SJCRH30 (cell line): ENCODE measurements at regions not wholly inside any gene's neighbourhood (a gene's known extent, or its start where the extent isn't known, plus 50 kb on each side); places are given as distances from the start of the nearest gene placed in this dataset.
"Not testable (repeated sequence)": the region's sequence is repeated elsewhere in the genome, so short reads cannot be mapped to it uniquely, and the experiment has no call there.

ENCODE experiments used
- DNase-seq, 2 experiments: peaks; one replicate each; pipeline ENCODE4 v3.0.0-alpha.2; 2015 to 2020
- H3K27ac ChIP-seq: fragments of 250-450 bp; sonication (Bioruptor Pico); 2 replicates; pipeline ENCODE4 v1.5.1; 2020; ENCODE audit warnings: mild to moderate bottlenecking, moderate library complexity
- H3K27me3 ChIP-seq: fragments of 250-450 bp; sonication (Bioruptor Pico); 2 replicates; pipeline ENCODE4 v1.5.1; 2020; ENCODE audit warnings: mild to moderate bottlenecking, moderate library complexity
- H3K36me3 ChIP-seq: fragments of 250-450 bp; sonication (Bioruptor Pico); 2 replicates; pipeline ENCODE4 v1.5.1; 2020; ENCODE audit warnings: mild to moderate bottlenecking, moderate library complexity
- H3K4me1 ChIP-seq: fragments of 250-450 bp; sonication (Bioruptor Pico); 2 replicates; pipeline ENCODE4 v1.5.1; 2020; ENCODE audit warnings: mild to moderate bottlenecking, moderate library complexity
- H3K4me3 ChIP-seq: fragments of 250-450 bp; sonication (Bioruptor Pico); 2 replicates; pipeline ENCODE4 v1.5.1; 2020; ENCODE audit warnings: mild to moderate bottlenecking, moderate library complexity
- H3K9me3 ChIP-seq: fragments of 250-450 bp; sonication (Bioruptor Pico); replicated peaks from 2 replicates; pipeline ENCODE4 v1.5.1; 2020; ENCODE audit warnings: mild to moderate bottlenecking, moderate library complexity

DNA sequence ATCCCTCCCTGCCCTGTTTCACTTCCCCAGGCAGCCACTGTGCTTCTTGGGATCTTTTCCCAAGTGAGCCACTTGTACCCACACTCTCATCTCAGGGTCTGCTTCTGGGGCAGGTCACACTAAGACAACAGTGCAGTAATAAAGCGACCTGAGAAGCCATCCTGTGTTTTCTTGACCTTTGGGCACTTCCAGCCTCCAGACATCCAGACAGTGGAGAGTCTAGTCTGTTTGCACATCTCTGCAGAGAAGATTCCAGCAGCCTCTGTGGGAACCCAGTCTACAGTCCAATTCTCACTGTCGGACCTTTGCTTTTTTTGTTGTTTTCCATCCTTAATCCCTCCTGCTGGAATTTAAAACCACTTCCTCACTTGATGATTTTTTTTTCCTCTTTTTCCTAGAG lies 50.3 kb upstream of the ATP6AP2 start:
- Histone ChIP-seq H3K36me3 (no peaks in the 10 kb centered on the region), H3K27me3 (no peaks in the 10 kb centered on the region), H3K9me3 (no peaks in the 10 kb centered on the region), H3K4me3 (0 out of 2 replicates have a peak overlapping the region, but pooled peaks have one; percentile 5), H3K27ac (peak overlapping the region; percentile 95), H3K4me1 (peaks cover 13% of the 10 kb centered on the region; the same call in 1 of the 2 replicates)
- DNase-seq, result peak; percentile 7 to 43

DNA sequence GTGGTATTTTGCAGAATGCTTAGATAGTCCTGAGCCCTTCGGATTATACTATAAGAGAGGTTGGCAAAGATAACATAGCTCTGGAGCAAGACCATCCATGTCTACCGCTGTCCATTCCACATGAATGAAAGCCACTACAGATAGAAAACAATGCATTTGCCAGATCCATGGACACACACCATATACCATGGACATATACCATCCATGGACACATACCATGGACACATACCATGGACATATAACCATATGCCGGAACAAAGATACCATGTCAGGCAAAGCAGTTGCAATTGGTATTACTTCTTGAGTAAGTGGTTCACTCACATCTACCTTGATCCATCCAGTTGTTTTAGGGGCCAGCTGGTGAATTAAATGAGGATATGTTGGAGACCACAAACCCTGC lies 53.2 kb upstream of the ATP6AP2 start:
- peaks cover 13% of the 10 kb centered on the region; the same call in 1 of the 2 replicates for H3K4me1 ChIP-seq
- H3K27ac ChIP-seq, result no peak overlapping the region
- H3K27me3 ChIP-seq, result no peaks in the 10 kb centered on the region
- DNase-seq, result no peak
- H3K4me3 ChIP-seq, result no peak overlapping the region
- no peaks in the 10 kb centered on the region for H3K36me3 ChIP-seq
- no peaks in the 10 kb centered on the region for H3K9me3 ChIP-seq

DNA sequence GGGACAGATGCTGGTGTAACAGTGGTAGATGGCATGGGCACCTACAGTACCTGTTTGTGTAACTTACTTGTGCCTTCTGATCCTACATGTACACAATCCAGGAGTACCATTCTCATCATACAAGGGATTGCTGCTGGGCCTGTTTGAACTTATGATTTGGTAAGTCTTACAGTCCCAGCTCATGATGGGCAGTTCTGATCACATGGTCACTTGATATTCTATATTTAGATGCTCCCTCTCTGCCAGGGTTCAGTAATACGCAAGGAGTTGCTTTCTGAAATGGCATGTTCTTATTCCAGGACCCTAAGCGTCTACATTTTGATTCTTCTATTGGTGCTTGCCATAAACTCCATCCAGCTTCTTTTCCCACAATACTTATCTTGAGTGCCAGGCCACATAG lies 54.4 kb upstream of the ATP6AP2 start:
- no peaks in the 10 kb centered on the region for H3K9me3 ChIP-seq
- H3K4me1 ChIP-seq, result peaks cover 8% of the 10 kb centered on the region; the same call in 1 of the 2 replicates
- no peak for DNase-seq
- no peaks in the 10 kb centered on the region for H3K36me3 ChIP-seq
- no peak overlapping the region for H3K4me3 ChIP-seq
- H3K27me3 ChIP-seq, result no peaks in the 10 kb centered on the region
- no peak overlapping the region for H3K27ac ChIP-seq

DNA sequence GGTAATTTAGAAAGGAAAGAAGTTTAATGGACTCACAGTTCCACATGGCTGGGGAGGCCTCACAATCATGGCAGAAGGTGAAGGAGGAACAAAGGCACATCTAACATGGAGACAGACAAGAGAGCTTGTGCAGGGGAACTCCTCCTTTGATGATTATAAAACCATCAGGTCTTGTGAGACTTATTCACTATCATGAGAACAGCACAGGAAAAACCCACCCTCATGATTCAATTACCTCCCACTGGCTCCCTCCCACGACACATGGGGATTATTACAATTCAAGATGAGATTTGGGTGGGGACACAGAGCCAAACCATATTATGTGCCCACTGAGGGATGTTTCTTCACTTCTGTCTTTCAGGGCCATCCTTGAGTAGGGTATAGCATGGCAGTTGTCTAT lies 54.9 kb upstream of the ATP6AP2 start:
- not testable (repeated sequence) for H3K36me3 ChIP-seq, H3K4me1 ChIP-seq, DNase-seq, H3K27ac ChIP-seq, H3K4me3 ChIP-seq, H3K27me3 ChIP-seq, H3K9me3 ChIP-seq

DNA sequence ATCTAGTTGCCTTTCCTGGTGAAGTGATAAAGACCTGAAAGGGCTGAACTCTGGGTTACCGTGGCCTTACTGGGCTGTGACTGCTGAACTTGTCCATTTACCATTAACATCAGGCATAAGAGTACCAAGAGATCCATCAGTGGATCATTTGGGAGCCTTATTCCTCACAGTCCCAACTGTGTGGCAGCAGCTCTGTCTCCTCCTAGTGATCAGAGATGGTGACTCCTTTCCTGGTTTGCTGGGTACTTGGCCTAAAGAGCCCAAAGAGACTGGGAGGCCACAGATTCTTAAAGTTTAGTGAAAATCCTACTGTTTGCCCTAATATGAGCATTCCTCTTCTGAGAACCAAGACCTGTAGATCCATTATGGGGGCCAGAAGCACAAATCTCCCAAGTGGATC lies 56.3 kb upstream of the ATP6AP2 start:
- no peaks in the 10 kb centered on the region for H3K36me3 ChIP-seq
- no peak overlapping the region for H3K27ac ChIP-seq
- no peaks in the 10 kb centered on the region for H3K4me1 ChIP-seq
- no peak for DNase-seq
- no peaks in the 10 kb centered on the region for H3K9me3 ChIP-seq
- no peak overlapping the region for H3K4me3 ChIP-seq
- H3K27me3 ChIP-seq, result no peaks in the 10 kb centered on the region

DNA sequence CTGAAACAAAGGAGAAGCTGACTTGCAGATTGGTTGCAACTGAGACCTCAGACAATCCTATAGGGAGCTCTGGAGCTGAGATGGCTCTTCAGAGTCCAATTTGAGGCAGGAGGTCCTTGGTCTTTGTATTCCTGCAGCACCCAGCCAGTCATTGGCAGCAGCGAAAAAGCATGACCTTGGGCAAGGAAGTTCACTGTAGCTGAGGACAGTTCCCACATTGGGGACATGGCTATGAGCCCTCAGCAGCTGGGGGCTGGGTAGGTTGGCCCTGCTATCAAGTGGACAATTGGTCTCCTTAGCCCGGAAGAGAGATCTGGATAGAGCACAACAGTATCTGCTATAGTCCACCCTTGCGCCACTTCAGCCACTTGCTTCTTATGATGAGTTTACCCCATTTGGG lies 56.9 kb upstream of the ATP6AP2 start:
- Histone ChIP-seq H3K27ac (no peak overlapping the region), H3K36me3 (no peaks in the 10 kb centered on the region), H3K4me1 (no peaks in the 10 kb centered on the region), H3K9me3 (no peaks in the 10 kb centered on the region), H3K4me3 (no peak overlapping the region), H3K27me3 (no peaks in the 10 kb centered on the region)
- no peak for DNase-seq

DNA sequence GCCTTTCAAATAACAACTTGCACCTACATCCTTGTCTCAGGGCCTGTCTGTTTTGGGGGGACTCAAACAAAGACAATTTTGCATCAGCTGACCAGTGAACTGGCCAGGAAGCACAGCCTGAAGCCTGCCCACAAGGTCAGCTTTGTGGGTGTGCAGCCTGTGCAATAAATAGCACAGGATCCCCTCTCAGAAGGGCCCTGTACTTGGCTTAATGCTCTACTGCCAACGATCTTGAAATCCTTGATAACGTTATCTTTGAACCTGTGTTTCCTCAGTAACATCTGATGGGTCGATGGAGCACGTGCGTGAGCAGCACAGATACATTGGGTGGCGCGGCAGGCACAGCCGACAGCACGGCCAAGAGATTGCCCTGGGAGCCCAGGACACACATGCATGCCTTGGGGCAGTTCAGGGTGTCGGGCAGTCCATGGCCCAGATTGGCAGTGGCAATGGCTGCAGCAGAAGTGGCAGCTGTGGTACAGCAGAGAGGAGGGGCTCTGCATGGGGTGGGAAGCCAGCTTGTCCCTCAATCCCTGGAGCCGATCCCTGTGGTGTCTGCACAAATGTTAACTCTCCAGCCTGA lies 58.8 kb upstream of the ATP6AP2 start:
- Histone ChIP-seq H3K27ac (no peak overlapping the region), H3K36me3 (no peaks in the 10 kb centered on the region), H3K9me3 (no peaks in the 10 kb centered on the region), H3K4me3 (no peak overlapping the region), H3K27me3 (no peaks in the 10 kb centered on the region), H3K4me1 (no peaks in the 10 kb centered on the region)
- peak; percentile 60 to 63 for DNase-seq

DNA sequence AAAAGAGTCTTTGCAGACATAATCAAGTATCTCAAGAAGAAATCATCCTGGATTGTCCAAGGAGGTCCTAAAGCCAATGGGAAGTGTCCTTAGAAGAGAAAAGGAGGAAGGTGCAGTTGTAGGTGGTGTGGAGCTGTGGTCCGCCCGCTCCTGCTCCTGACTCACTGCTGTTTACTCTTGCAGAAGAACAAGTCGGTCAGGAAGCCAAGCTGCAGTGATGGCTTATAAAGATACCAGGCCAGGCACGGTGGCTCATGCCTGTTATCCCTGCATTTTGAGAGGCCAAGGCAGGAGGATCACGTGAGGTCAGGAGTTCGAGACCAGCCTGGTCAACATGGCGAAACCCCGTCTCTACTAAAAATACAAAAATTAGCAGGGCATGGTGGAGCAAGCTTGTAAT lies 66.4 kb upstream of the ATP6AP2 start:
- Histone ChIP-seq H3K9me3 (no peaks in the 10 kb centered on the region), H3K4me1 (no peaks in the 10 kb centered on the region), H3K27ac (no peak overlapping the region), H3K4me3 (no peak overlapping the region), H3K36me3 (no peaks in the 10 kb centered on the region), H3K27me3 (no peaks in the 10 kb centered on the region)
- DNase-seq, result no peak

DNA sequence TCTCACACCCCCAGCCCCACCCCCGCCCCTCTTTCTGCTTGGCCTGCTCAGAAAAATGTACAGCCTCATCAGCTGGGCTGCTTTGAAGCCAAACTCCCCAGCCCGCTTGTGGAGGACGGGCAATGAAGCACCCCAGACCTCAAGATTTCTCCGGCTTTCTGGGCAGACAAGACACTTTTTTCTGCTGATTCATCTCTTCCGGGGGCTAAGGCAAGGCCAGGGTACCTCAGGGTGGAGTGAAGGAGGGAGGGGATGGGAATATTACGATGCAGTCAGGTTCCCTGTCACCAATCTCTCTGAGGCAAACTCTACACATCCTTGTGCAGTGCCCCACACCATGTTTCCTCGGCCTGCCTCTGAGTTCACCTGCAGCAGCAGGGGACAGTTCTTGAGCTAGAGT lies 66.9 kb upstream of the ATP6AP2 start:
- Histone ChIP-seq H3K27ac (no peak overlapping the region), H3K27me3 (no peaks in the 10 kb centered on the region), H3K4me1 (no peaks in the 10 kb centered on the region), H3K9me3 (no peaks in the 10 kb centered on the region), H3K4me3 (no peak overlapping the region), H3K36me3 (no peaks in the 10 kb centered on the region)
- no peak for DNase-seq

DNA sequence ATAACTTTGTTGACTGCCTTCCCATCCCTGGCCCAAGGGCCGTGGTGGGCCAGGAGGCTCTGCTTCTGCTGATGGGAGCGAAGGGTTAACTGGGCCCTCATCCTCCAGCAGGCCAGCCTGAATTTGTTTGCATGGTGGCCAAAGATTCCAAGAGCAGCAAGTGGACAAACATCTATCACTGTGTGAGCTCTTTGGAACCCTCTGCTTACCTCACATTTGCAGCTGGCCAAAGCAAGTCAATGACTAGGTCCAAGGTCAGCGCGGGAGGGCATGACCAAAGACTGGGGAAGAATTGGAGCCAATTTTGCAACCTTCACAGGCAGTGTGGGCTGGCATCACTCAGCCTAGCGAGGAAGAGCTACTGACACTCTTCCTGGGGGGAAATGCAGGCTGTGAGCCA lies 67.8 kb upstream of the ATP6AP2 start:
- H3K27me3 ChIP-seq, result no peaks in the 10 kb centered on the region
- no peak overlapping the region for H3K4me3 ChIP-seq
- no peak for DNase-seq
- H3K27ac ChIP-seq, result no peak overlapping the region
- no peaks in the 10 kb centered on the region for H3K36me3 ChIP-seq
- H3K9me3 ChIP-seq, result no peaks in the 10 kb centered on the region
- H3K4me1 ChIP-seq, result no peaks in the 10 kb centered on the region

DNA sequence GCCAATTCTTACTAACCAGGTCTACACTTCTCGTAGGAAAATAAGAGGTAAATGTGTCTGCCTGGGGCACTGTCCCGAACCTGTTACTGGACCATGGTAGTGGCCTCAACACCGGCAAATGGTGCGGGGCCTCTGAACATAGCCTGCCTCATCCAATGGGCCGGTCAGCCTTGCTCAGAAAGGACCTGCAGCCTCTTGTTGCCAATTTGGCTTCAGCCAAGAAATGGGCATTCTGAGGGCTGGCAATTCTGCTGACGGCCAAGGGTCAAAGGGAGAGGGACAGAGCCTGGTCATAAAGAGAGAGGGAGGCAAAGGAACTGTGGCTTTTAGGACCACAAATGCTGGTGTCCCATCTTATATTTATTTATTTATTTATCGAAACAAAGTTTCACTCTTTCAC lies 69.5 kb upstream of the ATP6AP2 start:
- Histone ChIP-seq H3K4me1 (peaks cover 2% of the 10 kb centered on the region), H3K27ac (no peak overlapping the region), H3K4me3 (no peak overlapping the region), H3K27me3 (no peaks in the 10 kb centered on the region), H3K9me3 (no peaks in the 10 kb centered on the region), H3K36me3 (no peaks in the 10 kb centered on the region)
- no peak for DNase-seq

DNA sequence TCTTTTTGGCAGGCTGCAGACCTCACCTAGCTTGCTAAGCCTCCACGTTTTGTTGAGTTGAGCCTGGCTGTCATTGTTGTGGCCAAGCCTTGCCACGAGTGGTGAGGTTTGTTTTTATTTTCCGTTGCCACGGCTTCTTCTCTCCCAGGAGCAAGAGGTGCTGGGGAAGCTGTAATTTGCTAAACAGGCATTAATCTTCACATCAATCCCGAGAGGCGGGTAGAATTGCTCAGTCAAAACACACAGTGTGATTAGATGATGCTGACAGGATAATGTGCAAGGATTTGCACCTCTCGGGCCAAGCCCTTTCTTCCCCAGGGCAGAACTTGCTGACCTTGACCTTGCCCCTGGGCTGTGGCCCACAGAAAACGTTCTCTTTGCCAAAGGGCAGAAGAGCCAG lies 72.2 kb upstream of the ATP6AP2 start:
- Histone ChIP-seq H3K27ac (no peak overlapping the region), H3K4me3 (no peak overlapping the region), H3K27me3 (no peaks in the 10 kb centered on the region), H3K9me3 (no peaks in the 10 kb centered on the region), H3K4me1 (peaks cover 24% of the 10 kb centered on the region), H3K36me3 (no peaks in the 10 kb centered on the region)
- no peak for DNase-seq

DNA sequence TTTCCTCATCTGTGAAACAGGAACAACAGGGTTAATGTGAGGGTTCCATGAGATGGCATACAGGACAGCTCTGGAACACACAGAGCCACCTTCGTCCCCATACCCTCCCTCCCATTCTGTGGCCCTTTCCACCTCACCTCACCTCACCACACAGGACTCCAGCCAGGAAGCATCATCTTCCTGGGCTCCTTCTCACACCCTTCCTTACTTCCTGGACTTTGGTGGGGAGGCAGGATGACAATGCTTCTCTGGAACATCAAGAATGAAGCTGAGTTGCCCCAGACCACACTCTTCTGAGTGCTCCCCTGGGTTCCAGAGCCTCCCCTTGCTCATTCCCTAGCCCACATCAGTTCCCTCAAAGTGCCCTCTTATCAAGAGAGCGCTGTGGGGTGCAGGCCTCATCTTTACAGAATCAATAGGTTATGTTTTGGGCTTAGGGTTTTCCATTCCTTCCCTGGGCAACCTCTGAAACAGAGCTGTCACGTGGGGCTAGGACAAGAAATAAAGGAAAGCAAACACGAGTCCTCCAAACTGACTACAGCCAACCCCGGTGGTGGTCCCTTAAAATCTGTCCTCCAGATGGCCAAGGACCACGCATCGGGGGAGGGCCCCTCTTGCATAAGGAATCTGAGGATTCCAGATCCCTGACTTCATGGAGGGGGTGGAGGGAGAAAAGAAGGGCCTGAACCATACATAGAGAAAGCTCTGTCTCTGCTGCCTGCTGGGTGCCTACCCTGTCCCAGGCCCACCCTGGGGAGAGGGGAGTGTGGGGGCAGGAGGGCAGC lies 74.4 kb upstream of the ATP6AP2 start:
- no peaks in the 10 kb centered on the region for H3K36me3 ChIP-seq
- no peaks in the 10 kb centered on the region for H3K27me3 ChIP-seq
- no peaks in the 10 kb centered on the region for H3K9me3 ChIP-seq
- H3K4me3 ChIP-seq, result no peak overlapping the region
- DNase-seq, result no peak
- H3K4me1 ChIP-seq, result peaks cover 24% of the 10 kb centered on the region
- H3K27ac ChIP-seq, result peak overlapping the region; percentile 96; the same call in 1 of the 2 replicates

DNA sequence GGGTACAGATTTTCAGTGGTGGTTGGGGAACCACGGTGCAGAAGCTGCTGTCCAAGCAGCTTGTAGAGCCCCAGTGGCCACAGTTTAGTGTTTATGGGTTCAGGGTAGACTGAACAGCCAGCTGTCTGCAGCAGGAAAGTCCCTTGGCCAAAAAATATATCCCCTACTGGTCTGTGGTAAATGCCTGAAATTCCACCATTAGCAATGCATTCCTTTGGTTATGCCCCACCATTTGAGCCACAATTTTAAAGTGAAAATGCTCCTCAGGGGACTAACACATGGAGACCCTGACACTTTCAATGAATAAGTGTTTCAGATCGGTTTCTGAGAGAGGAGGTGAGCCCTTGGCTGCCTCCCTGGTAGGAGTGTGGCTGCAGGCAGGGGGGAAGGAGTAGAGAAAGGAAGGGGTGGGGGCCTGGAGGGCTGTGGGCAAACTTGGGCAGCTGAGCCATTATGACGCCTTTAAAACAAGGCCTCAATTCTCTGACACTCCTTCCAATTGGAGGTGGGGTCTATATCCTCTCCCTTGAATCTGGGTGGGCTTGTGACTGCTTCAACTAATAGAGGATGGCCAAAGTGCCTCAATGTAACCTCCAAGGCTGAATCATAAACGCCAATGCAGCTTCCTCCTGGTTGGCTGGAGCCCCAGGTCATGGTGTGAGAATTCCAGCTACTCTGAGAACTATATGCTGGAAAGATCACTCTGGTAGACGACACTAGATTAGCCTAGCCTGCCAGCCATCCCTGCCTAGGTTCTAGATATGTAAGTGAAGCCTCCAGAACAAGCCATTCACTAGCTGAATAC lies 75.8 kb upstream of the ATP6AP2 start:
- Histone ChIP-seq H3K9me3 (no peaks in the 10 kb centered on the region), H3K27me3 (no peaks in the 10 kb centered on the region), H3K36me3 (no peaks in the 10 kb centered on the region), H3K4me3 (no peak overlapping the region), H3K4me1 (peaks cover 24% of the 10 kb centered on the region), H3K27ac (peak overlapping the region; percentile 96)
- peak; percentile 84 to 87 for DNase-seq

DNA sequence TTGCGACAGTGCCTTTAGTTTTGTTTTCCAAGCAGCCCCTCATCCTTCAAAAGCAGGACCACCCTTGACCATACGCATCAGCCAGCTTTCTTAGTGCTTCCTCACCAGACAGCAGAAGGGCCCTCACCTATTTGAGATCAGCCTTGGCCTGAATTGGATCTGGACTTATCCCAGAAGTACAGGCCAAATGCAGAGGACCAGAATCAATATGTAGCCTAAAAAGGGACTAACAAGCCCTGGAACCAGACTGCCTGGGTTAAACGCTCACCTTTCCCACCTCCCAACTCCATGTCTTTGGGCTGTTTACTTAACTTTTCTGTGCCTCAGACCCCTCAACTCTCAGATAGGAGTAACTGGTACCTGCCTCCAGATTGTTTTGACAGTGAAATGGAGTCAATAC lies 77.7 kb upstream of the ATP6AP2 start:
- H3K4me1 ChIP-seq, result peaks cover 24% of the 10 kb centered on the region
- no peaks in the 10 kb centered on the region for H3K27me3 ChIP-seq
- no peak overlapping the region for H3K27ac ChIP-seq
- DNase-seq, result no peak
- no peaks in the 10 kb centered on the region for H3K9me3 ChIP-seq
- H3K4me3 ChIP-seq, result no peak overlapping the region
- H3K36me3 ChIP-seq, result no peaks in the 10 kb centered on the region
